DND-41 (cell line): ENCODE measurements at regions not wholly inside any gene's neighbourhood (a gene's known extent, or its start where the extent isn't known, plus 50 kb on each side); places are given as distances from the start of the nearest gene placed in this dataset.

Experiments
- ATAC-seq: fragments of 200-7000 bp; cut with Tn5 transposase; 3 replicates; pipeline ENCODE4 v1.9.1; 2021; ENCODE audit warnings: low read depth; ENCODE audit not compliant: insufficient read depth
- DNase-seq: peaks from one replicate; pipeline ENCODE4 v3.0.0-alpha.2; 2020
- H2AFZ ChIP-seq: 2 replicates; pipeline ENCODE4 v1.6.0; 2012; ENCODE audit warnings: low read depth, low read length
- H3K27ac ChIP-seq: 2 replicates; pipeline ENCODE4 v1.5.1; 2012; ENCODE audit warnings: low read length, inconsistent platforms
- H3K27me3 ChIP-seq: fragments of 200-600 bp; sonication (generic); 2 replicates; pipeline ENCODE4 v1.6.0; 2012; ENCODE audit warnings: low read length, mild to moderate bottlenecking, inconsistent platforms; ENCODE audit not compliant: insufficient read depth, poor library complexity
- H3K36me3 ChIP-seq: 2 replicates; pipeline ENCODE4 v1.5.1; 2012; ENCODE audit warnings: low read length, inconsistent platforms; ENCODE audit not compliant: insufficient read depth
- H3K4me1 ChIP-seq: 2 replicates; pipeline ENCODE4 v1.5.1; 2012; ENCODE audit warnings: mild to moderate bottlenecking, low read length; ENCODE audit not compliant: insufficient read depth
- H3K4me2 ChIP-seq: 2 replicates; pipeline ENCODE4 v1.6.0; 2012; ENCODE audit warnings: mild to moderate bottlenecking, moderate library complexity, low read length, inconsistent platforms; ENCODE audit not compliant: insufficient read depth
- H3K4me3 ChIP-seq, 2 experiments: fragments of 200-600 bp in 1 of 2; shearing (Covaris generic) in 1 of 2; 2 replicates each; pipeline ENCODE4 v1.5.1; 2012 to 2016; ENCODE audit warnings: inconsistent platforms in 2 of 2, low read length in 2 of 2, mild to moderate bottlenecking in 2 of 2, low read depth in 1 of 2, moderate library complexity in 1 of 2
- H3K79me2 ChIP-seq: 2 replicates; pipeline ENCODE4 v1.6.0; 2012; ENCODE audit warnings: low read length, inconsistent platforms; ENCODE audit not compliant: insufficient read depth
- H3K9ac ChIP-seq: 2 replicates; pipeline ENCODE4 v1.6.0; 2012; ENCODE audit warnings: low read depth, mild to moderate bottlenecking, inconsistent platforms, low read length, moderate library complexity
- H3K9me3 ChIP-seq: 2 replicates; pipeline ENCODE4 v1.5.1; 2012; ENCODE audit warnings: low read length, moderate library complexity, mild to moderate bottlenecking, inconsistent platforms; ENCODE audit not compliant: insufficient read depth, severe bottlenecking
- H4K20me1 ChIP-seq: 2 replicates; pipeline ENCODE4 v1.6.0; 2012; ENCODE audit warnings: low read length; ENCODE audit not compliant: insufficient read depth
- EZH2 ChIP-seq: IDR thresholded peaks from 3 replicates; pipeline ENCODE4 v1.6.1; 2012; ENCODE audit warnings: borderline replicate concordance, low read depth, mild to moderate bottlenecking, moderate library complexity, low read length, inconsistent platforms; ENCODE audit not compliant: severe bottlenecking
- TF ChIP-seq, protein P1 (sequence below): IDR thresholded peaks from 2 replicates; pipeline ENCODE4 v1.5.1; 2012; ENCODE audit warnings: borderline replicate concordance, low read length, moderate library complexity, mild to moderate bottlenecking; ENCODE audit not compliant: poor library complexity, severe bottlenecking; ENCODE audit errors: extremely low read depth

DNA sequence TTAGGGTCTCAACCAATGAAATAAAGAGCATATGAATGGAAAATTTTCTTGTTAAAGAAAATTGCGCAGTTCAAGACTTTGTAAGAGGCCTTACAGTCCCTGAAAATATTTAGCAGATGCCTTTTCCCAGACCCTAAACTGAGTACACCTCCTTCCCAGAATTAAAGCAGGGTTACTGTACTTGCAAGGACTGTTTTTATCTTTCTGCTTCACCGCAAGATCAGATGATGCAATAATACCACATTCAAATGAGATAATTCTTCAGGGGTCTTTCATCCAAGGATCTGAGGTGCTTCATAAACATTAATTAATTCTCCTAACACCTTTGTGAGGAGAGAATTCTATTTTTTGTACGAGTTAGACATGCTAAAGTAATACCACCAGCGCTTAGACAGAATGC, 1071.8 kb upstream of the PIK3C3 start:
- H2AFZ ChIP-seq = no peak overlapping the region
- TF ChIP-seq, protein P1, sequence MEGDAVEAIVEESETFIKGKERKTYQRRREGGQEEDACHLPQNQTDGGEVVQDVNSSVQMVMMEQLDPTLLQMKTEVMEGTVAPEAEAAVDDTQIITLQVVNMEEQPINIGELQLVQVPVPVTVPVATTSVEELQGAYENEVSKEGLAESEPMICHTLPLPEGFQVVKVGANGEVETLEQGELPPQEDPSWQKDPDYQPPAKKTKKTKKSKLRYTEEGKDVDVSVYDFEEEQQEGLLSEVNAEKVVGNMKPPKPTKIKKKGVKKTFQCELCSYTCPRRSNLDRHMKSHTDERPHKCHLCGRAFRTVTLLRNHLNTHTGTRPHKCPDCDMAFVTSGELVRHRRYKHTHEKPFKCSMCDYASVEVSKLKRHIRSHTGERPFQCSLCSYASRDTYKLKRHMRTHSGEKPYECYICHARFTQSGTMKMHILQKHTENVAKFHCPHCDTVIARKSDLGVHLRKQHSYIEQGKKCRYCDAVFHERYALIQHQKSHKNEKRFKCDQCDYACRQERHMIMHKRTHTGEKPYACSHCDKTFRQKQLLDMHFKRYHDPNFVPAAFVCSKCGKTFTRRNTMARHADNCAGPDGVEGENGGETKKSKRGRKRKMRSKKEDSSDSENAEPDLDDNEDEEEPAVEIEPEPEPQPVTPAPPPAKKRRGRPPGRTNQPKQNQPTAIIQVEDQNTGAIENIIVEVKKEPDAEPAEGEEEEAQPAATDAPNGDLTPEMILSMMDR = no peak
- no peak for TF ChIP-seq EZH2
- no peak overlapping the region for H3K27ac ChIP-seq
- ATAC-seq (no peak), DNase-seq (no peak)
- no peaks in the 10 kb centered on the region for H3K79me2 ChIP-seq
- no peak overlapping the region for H3K4me2 ChIP-seq
- no peaks in the 10 kb centered on the region for H3K9me3 ChIP-seq
- no peaks in the 10 kb centered on the region for H3K27me3 ChIP-seq
- no peak overlapping the region for H3K4me3 ChIP-seq
- no peaks in the 10 kb centered on the region for H3K4me1 ChIP-seq
- H3K36me3 ChIP-seq = no peaks in the 10 kb centered on the region
- no peak overlapping the region for H3K9ac ChIP-seq
- H4K20me1 ChIP-seq = no peaks in the 10 kb centered on the region

DNA sequence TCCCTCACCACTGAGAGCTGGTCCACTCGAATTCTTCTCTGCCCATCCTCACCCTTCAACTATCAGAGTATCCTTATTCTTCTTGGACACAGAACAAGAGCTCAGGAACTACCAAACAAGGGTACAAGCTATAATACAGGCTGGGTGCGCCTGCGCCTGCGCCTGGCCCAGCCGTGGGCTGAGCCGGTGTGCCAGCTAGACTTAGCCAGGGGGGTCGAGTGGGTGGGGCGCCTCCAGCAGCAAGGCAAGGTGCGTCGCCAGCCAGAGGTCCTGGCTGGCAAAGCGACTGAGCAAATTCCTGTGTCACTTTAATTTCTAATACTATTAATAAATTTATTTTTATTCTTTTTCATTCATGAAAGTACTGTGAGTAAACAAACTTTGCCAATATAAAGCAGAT, 1072.6 kb upstream of the PIK3C3 start:
- Histone ChIP-seq H3K4me3 (no peak overlapping the region), H4K20me1 (no peaks in the 10 kb centered on the region), H2AFZ (no peak overlapping the region), H3K4me1 (no peaks in the 10 kb centered on the region), H3K36me3 (no peaks in the 10 kb centered on the region), H3K27ac (no peak overlapping the region), H3K4me2 (no peak overlapping the region), H3K9ac (no peak overlapping the region), H3K9me3 (no peaks in the 10 kb centered on the region), H3K27me3 (no peaks in the 10 kb centered on the region), H3K79me2 (no peaks in the 10 kb centered on the region)
- no peak for TF ChIP-seq EZH2
- TF ChIP-seq, protein P1 = no peak
- ATAC-seq (no peak), DNase-seq (no peak)

DNA sequence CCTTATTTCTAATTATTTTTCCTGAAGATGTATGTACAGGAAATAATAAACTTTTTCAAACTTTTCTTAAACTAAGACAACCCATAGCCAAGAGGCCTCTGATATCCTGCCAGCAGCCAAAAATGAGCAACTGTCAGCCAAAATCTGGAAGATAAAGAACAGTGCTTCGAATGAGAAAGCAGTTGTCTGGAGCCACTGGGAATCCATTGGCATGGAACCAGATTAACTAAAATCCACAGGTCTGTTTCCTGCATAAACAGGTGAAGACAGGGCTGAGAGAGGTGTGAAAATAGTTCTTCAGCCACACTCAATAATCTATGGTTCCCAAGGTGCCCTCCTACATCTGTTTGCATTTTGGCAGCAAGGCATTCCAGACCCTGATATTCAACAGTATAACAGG, 1076.7 kb upstream of the PIK3C3 start:
- no peak for DNase-seq
- ATAC-seq = no peak
- H4K20me1 ChIP-seq = no peaks in the 10 kb centered on the region
- TF ChIP-seq, protein P1 = no peak
- no peak for TF ChIP-seq EZH2
- H3K36me3 ChIP-seq = no peaks in the 10 kb centered on the region
- H3K27ac ChIP-seq = no peak overlapping the region
- no peak overlapping the region for H2AFZ ChIP-seq
- H3K4me3 ChIP-seq = no peak overlapping the region
- H3K27me3 ChIP-seq = no peaks in the 10 kb centered on the region
- no peak overlapping the region for H3K9ac ChIP-seq
- no peaks in the 10 kb centered on the region for H3K4me1 ChIP-seq
- no peaks in the 10 kb centered on the region for H3K79me2 ChIP-seq
- H3K4me2 ChIP-seq = no peak overlapping the region
- H3K9me3 ChIP-seq = no peaks in the 10 kb centered on the region

DNA sequence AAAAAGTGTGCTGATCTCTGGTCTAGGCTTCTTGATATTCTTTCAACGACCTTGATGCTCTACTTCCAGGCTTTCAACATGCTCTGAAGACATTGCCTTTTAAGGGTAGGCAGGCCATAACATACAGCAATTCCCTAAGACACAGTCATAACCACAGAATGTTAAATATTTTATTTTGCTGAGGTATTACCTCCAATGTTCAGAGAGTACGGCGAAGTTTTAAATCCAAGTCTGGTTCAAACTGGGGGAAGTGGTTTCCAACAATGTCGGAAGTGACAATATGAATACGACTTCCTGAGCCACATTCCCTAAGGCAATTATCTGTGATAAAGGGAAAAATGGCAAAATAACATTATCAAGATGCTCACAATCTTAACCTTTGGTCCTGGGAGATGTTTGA, 1077.9 kb upstream of the PIK3C3 start:
- Histone ChIP-seq H3K4me3 (no peak overlapping the region), H3K27me3 (no peaks in the 10 kb centered on the region), H3K9me3 (no peaks in the 10 kb centered on the region), H3K79me2 (no peaks in the 10 kb centered on the region), H2AFZ (no peak overlapping the region), H3K4me1 (no peaks in the 10 kb centered on the region), H3K36me3 (no peaks in the 10 kb centered on the region), H4K20me1 (no peaks in the 10 kb centered on the region), H3K27ac (no peak overlapping the region), H3K4me2 (no peak overlapping the region), H3K9ac (no peak overlapping the region)
- DNase-seq = no peak
- no peak for ATAC-seq
- TF ChIP-seq, protein P1 = no peak
- TF ChIP-seq EZH2 = no peak
